SK-N-MC (cell line): ENCODE measurements at regions not wholly inside any gene's neighbourhood (a gene's known extent, or its start where the extent isn't known, plus 50 kb on each side); places are given as distances from the start of the nearest gene placed in this dataset.

Source experiments
- EZH2 ChIP-seq: fragments of 200-600 bp; sonication (generic); IDR thresholded peaks from one replicate; pipeline ENCODE4 v1.6.1; 2017; ENCODE audit warnings: antibody characterized with exemption
- POLR2AphosphoS5 ChIP-seq: IDR thresholded peaks from 2 replicates; pipeline ENCODE4 v1.6.1; 2012; ENCODE audit warnings: mild to moderate bottlenecking, low read depth, low read length, borderline replicate concordance

DNA sequence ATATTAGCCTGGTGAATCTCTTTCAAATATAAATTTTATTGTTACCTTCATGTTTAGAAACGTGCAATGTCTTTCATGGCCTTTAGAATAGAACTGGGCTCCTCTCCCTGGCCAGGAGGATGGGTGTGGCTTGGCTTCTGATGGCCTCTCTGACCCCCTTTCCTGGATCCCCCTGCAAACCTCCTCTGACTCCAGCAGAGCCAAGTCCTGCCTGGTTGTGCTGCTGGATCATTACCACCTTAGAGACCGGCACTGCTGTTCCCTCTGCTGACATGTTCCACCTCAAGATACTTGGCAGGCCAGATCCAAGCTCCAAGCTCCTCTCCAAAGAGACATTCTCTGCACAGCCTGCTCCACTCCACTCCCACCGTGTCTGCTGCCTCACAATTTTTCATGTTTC, 823.8 kb upstream of the HS6ST1 start:
- TF ChIP-seq POLR2AphosphoS5 (no peak), EZH2 (no peak)
